Retinal pigment epithelial cell (primary cell): ENCODE measurements at regions not wholly inside any gene's neighbourhood (a gene's known extent, or its start where the extent isn't known, plus 50 kb on each side); places are given as distances from the start of the nearest gene placed in this dataset.

ENCODE experiments used
- DNase-seq: peaks from one replicate; pipeline ENCODE4 v3.0.0-alpha.2; 2010; ENCODE audit warnings: low read depth
- H3K4me3 ChIP-seq: 2 replicates; pipeline ENCODE4 v1.5.1; 2011; ENCODE audit warnings: mild to moderate bottlenecking, low read length, control low read depth, moderate library complexity
- CTCF ChIP-seq: conservative IDR thresholded peaks from 2 replicates; pipeline ENCODE4 v1.5.1; 2011; ENCODE audit warnings: low read depth, low read length, control low read depth, inconsistent platforms

GRCh38 chr7:33806298-33807154 is 98.8 kb upstream of the BMPER start:
- no peak for TF ChIP-seq CTCF
- DNase-seq = no peak
- no peak overlapping the region for H3K4me3 ChIP-seq

- TF ChIP-seq CTCF = no peak
- no peak for DNase-seq
- no peak overlapping the region for H3K4me3 ChIP-seq
Observed at GRCh38 chr7:33807155-33807530, 98.2 kb upstream of the BMPER start.

- peak; percentile 71 for DNase-seq
- peak; percentile 63 for TF ChIP-seq CTCF
- H3K4me3 ChIP-seq = no peak overlapping the region
Observed at GRCh38 chr7:33807779-33808482, 97.4 kb upstream of the BMPER start.

- TF ChIP-seq CTCF = no peak
- no peak overlapping the region for H3K4me3 ChIP-seq
- no peak for DNase-seq
Observed at GRCh38 chr7:33809228-33809627, 96.1 kb upstream of the BMPER start.

- DNase-seq = no peak
- H3K4me3 ChIP-seq = no peak overlapping the region
- TF ChIP-seq CTCF = no peak
Observed at GRCh38 chr7:33810356-33810755, 95.0 kb upstream of the BMPER start.

GRCh38 chr7:33813331-33813730 is 92.0 kb upstream of the BMPER start:
- DNase-seq = no peak
- no peak for TF ChIP-seq CTCF
- no peak overlapping the region for H3K4me3 ChIP-seq

GRCh38 chr7:33814400-33814799 is 90.9 kb upstream of the BMPER start:
- H3K4me3 ChIP-seq = no peak overlapping the region
- DNase-seq = no peak
- TF ChIP-seq CTCF = no peak
